MCF 10A (cell line): ENCODE measurements at regions not wholly inside any gene's neighbourhood (a gene's known extent, or its start where the extent isn't known, plus 50 kb on each side); places are given as distances from the start of the nearest gene placed in this dataset.

Experiments
- BruUV-seq: library from RNA; stranded (reverse); fragments of 400-500 nt; replicated peaks from 2 replicates; lab custom pipeline; 2021; lab: Mats Ljungman, UMichigan
- CTCF ChIA-PET: fragments of 300-600 bp; sonication (Branson Sonifier 250); formaldehyde crosslinking; extraction: SDS; loops from one replicate; lab custom pipeline; 2021; ENCODE audit warnings: antibody characterized with exemption, inconsistent platforms; lab: Yijun Ruan, JAX
- POLR2A ChIA-PET: fragments of 300-600, 350-650 bp; sonication (Branson Sonifier 250); formaldehyde crosslinking; extraction: SDS; loops from one replicate; lab custom pipeline; 2020; ENCODE audit warnings: antibody characterized with exemption, inconsistent platforms; lab: Yijun Ruan, JAX
- DNase-seq: peaks from one replicate; pipeline ENCODE4 v3.0.0-alpha.2; 2018; ENCODE audit not compliant: unreplicated experiment
- H3K27ac Mint-ChIP-seq: one replicate; pipeline ENCODE4 v1.8.0; 2022; ENCODE audit warnings: mild to moderate bottlenecking, low read depth, mixed read lengths; ENCODE audit not compliant: unreplicated experiment
- H3K27me3 Mint-ChIP-seq: one replicate; pipeline ENCODE4 v1.8.0; 2022; ENCODE audit warnings: mixed read lengths; ENCODE audit not compliant: insufficient read depth, unreplicated experiment
- H3K36me3 Mint-ChIP-seq: one replicate; pipeline ENCODE4 v1.8.0; 2022; ENCODE audit warnings: mild to moderate bottlenecking, moderate library complexity, mixed read lengths; ENCODE audit not compliant: insufficient read depth, unreplicated experiment
- H3K4me1 Mint-ChIP-seq: one replicate; pipeline ENCODE4 v1.8.0; 2022; ENCODE audit warnings: mixed read lengths; ENCODE audit not compliant: insufficient read depth, unreplicated experiment
- H3K4me3 Mint-ChIP-seq: one replicate; pipeline ENCODE4 v1.8.0; 2022; ENCODE audit warnings: mild to moderate bottlenecking, moderate library complexity, mixed read lengths; ENCODE audit not compliant: unreplicated experiment
- H3K9me3 Mint-ChIP-seq: one replicate; pipeline ENCODE4 v1.8.0; 2022; ENCODE audit warnings: mixed read lengths; ENCODE audit not compliant: unreplicated experiment
- CTCF ChIP-seq: fragments of 200-600 bp; IDR thresholded peaks from one replicate; pipeline ENCODE4 v1.8.0; 2022; ENCODE audit warnings: antibody characterized with exemption, mild to moderate bottlenecking; ENCODE audit not compliant: unreplicated experiment
- intact Hi-C: fragments of 100-400 bp; cut with micrococcal nuclease; formaldehyde crosslinking; loops from 2 replicates; pipeline ENCODE4 v1.14.1; 2022

DNA sequence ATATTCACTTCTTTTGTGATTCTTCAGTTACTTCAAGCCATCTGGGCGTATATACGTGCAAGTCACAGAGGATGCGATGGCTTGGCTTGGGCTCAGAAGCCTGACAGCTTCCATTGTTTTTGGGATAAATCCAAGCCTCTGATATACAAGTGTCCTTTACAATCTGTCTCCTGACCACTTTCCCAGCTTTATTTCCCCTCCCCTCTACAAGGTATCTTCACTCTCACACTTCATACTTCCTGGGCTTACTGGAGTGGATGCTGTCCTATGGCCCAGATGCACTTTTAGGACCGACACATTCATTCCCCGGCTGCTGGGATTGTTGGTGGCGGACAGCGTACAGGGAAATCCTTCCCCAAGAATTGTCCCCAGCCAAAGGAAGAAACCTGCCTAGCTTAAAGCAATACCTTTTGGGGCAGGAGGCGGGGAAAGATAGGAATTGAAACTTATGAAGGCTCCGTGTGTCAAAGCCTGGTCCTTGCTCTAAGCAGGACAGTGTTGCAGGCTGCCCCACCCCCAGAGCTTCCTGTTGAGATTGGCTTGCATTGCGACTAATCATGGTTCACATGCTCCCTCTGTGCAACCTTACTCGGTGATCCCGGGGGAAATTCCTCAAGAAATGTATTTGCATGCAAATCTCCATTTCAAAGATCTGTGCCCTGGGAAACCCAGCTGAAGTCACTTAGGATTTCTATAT, 802.9 kb upstream of the ID2 start:
- H3K4me3 Mint-ChIP-seq = no peak overlapping the region
- no peak for DNase-seq
- no peak overlapping the region for H3K27ac Mint-ChIP-seq
- TF ChIP-seq CTCF = no peak
- ChIA-PET POLR2A (no interaction called here), CTCF (interaction anchor here (0.6 kb wide), 1 partner anchor 403 kb away, joined by 5 read pairs; no protein-coding TSS in a partner anchor)
- H3K9me3 Mint-ChIP-seq = peaks cover 6% of the 10 kb centered on the region
- intact Hi-C loops = no loop called here
- H3K36me3 Mint-ChIP-seq = no peaks in the 10 kb centered on the region
- BruUV-seq = no TSS peak
- H3K27me3 Mint-ChIP-seq = no peaks in the 10 kb centered on the region
- no peaks in the 10 kb centered on the region for H3K4me1 Mint-ChIP-seq

- POLR2A ChIA-PET = no interaction called here
- no peak for DNase-seq
- intact Hi-C loops = no loop called here
- Mint-ChIP-seq H3K4me3 (no peak overlapping the region), H3K36me3 (no peaks in the 10 kb centered on the region), H3K27ac (no peak overlapping the region), H3K9me3 (peaks cover 6% of the 10 kb centered on the region), H3K4me1 (no peaks in the 10 kb centered on the region), H3K27me3 (no peaks in the 10 kb centered on the region)
- CTCF ChIA-PET = no interaction called here
- no peak for TF ChIP-seq CTCF
- no TSS peak for BruUV-seq
Measured at GRCh38 chr2:7879483-7879835, 802.4 kb upstream of the ID2 start.

- no peaks in the 10 kb centered on the region for H3K36me3 Mint-ChIP-seq
- no peak for TF ChIP-seq CTCF
- BruUV-seq = no TSS peak
- POLR2A ChIA-PET = no interaction called here
- DNase-seq = no peak
- H3K4me1 Mint-ChIP-seq = no peaks in the 10 kb centered on the region
- CTCF ChIA-PET = no interaction called here
- intact Hi-C loops = no loop called here
- peaks cover 6% of the 10 kb centered on the region for H3K9me3 Mint-ChIP-seq
- H3K27ac Mint-ChIP-seq = no peak overlapping the region
- no peaks in the 10 kb centered on the region for H3K27me3 Mint-ChIP-seq
- H3K4me3 Mint-ChIP-seq = no peak overlapping the region
Measured at GRCh38 chr2:7880126-7880525, 801.7 kb upstream of the ID2 start.

DNA sequence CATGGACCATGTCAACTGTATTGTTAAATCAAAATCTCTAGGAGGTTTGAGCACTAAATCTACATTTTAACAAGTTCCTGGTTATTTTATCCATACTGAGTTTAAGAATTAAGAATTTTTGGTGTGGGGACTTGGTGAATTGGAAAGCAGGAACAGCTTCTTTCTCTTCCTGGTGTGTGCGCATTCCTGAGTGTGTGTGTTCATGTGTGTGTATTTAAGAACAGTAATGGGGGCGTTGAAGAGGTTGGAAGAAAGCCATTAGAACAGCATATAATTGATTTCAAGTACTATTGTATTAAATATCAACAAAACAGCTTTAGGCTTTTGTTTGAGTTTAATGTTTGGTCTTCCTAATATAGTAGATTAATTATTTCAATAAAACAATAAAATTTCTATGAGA, 801.3 kb upstream of the ID2 start:
- DNase-seq = no peak
- ChIA-PET CTCF (no interaction called here), POLR2A (no interaction called here)
- no peak for TF ChIP-seq CTCF
- intact Hi-C loops = no loop called here
- no peak overlapping the region for H3K27ac Mint-ChIP-seq
- H3K27me3 Mint-ChIP-seq = no peaks in the 10 kb centered on the region
- H3K4me3 Mint-ChIP-seq = no peak overlapping the region
- peaks cover 6% of the 10 kb centered on the region for H3K9me3 Mint-ChIP-seq
- no TSS peak for BruUV-seq
- no peaks in the 10 kb centered on the region for H3K36me3 Mint-ChIP-seq
- no peaks in the 10 kb centered on the region for H3K4me1 Mint-ChIP-seq
